ENCODE measurements at regions not wholly inside any gene's neighbourhood (a gene's known extent, or its start where the extent isn't known, plus 50 kb on each side); places are given as distances from the start of the nearest gene placed in this dataset.

- intact Hi-C loops (cut with DNase I): no loop called here
- DNase-seq (ENCODE audit: low spot score) (no peak), ATAC-seq (no peak)
These were observed 56.8 kb upstream of the B3GAT1 start for GRCh38 chr11:134468796-134469195.

- DNase-seq (ENCODE audit: low spot score) (no peak), ATAC-seq (no peak)
- intact Hi-C loops (cut with DNase I): no loop called here
These were observed 56.1 kb upstream of the B3GAT1 start for GRCh38 chr11:134468081-134468668.

- ATAC-seq: no peak
- intact Hi-C loops (cut with DNase I): no loop called here
- no peak for DNase-seq (ENCODE audit: low spot score)
These were observed 54.8 kb upstream of the B3GAT1 start for GRCh38 chr11:134466610-134467567.

- DNase-seq (ENCODE audit: low spot score): no peak
- no peak for ATAC-seq
- intact Hi-C loops (cut with DNase I): no loop called here
These were observed 54.1 kb upstream of the B3GAT1 start for GRCh38 chr11:134466156-134466555.

- intact Hi-C loops (cut with DNase I): loop anchor here (1.0 kb wide), 1 partner anchor 19 kb away; no protein-coding TSS in a partner anchor
- DNase-seq (ENCODE audit: low spot score) (no peak), ATAC-seq (no peak)
These were observed 53.1 kb upstream of the B3GAT1 start for GRCh38 chr11:134464981-134465730.

- ATAC-seq (no peak), DNase-seq (ENCODE audit: low spot score) (no peak)
- intact Hi-C loops (cut with DNase I): loop anchor here (1.0 kb wide), 1 partner anchor 20 kb away; no protein-coding TSS in a partner anchor
These were observed 52.2 kb upstream of the B3GAT1 start for GRCh38 chr11:134464196-134464595.

GRCh38 chr11:134463716-134464115 lies 51.7 kb upstream of the B3GAT1 start:
- ATAC-seq (no peak), DNase-seq (ENCODE audit: low spot score) (no peak)
- intact Hi-C loops (cut with DNase I): loop anchor here (1.0 kb wide), 1 partner anchor 21 kb away; no protein-coding TSS in a partner anchor

All from sciatic nerve (tissue), 2 donors.